ENCODE measurements at regions not wholly inside any gene's neighbourhood (a gene's known extent, or its start where the extent isn't known, plus 50 kb on each side); places are given as distances from the start of the nearest gene placed in this dataset.

- TF ChIP-seq, protein P1, sequence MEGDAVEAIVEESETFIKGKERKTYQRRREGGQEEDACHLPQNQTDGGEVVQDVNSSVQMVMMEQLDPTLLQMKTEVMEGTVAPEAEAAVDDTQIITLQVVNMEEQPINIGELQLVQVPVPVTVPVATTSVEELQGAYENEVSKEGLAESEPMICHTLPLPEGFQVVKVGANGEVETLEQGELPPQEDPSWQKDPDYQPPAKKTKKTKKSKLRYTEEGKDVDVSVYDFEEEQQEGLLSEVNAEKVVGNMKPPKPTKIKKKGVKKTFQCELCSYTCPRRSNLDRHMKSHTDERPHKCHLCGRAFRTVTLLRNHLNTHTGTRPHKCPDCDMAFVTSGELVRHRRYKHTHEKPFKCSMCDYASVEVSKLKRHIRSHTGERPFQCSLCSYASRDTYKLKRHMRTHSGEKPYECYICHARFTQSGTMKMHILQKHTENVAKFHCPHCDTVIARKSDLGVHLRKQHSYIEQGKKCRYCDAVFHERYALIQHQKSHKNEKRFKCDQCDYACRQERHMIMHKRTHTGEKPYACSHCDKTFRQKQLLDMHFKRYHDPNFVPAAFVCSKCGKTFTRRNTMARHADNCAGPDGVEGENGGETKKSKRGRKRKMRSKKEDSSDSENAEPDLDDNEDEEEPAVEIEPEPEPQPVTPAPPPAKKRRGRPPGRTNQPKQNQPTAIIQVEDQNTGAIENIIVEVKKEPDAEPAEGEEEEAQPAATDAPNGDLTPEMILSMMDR (IDR thresholded peaks at IDR 0.05; ENCODE audit: low read length), result no peak
- TF ChIP-seq EZH2phosphoT487 (IDR thresholded peaks at IDR 0.05; ENCODE audit: low read length), result no peak
- TF ChIP-seq EZH2 (optimal IDR thresholded peaks at IDR 0.05; ENCODE audit: low read depth, low read length), result no peak
Observed at GRCh38 chr6:865846-866245, 172.9 kb upstream of the EXOC2 start.

Data from MM.1S (cell line).